DND-41 (cell line): ENCODE measurements at regions not wholly inside any gene's neighbourhood (a gene's known extent, or its start where the extent isn't known, plus 50 kb on each side); places are given as distances from the start of the nearest gene placed in this dataset.

Experiments
- ATAC-seq: fragments of 200-7000 bp; cut with Tn5 transposase; 3 replicates; pipeline ENCODE4 v1.9.1; 2021; ENCODE audit warnings: low read depth; ENCODE audit not compliant: insufficient read depth
- DNase-seq: peaks from one replicate; pipeline ENCODE4 v3.0.0-alpha.2; 2020
- H2AFZ ChIP-seq: 2 replicates; pipeline ENCODE4 v1.6.0; 2012; ENCODE audit warnings: low read depth, low read length
- H3K27ac ChIP-seq: 2 replicates; pipeline ENCODE4 v1.5.1; 2012; ENCODE audit warnings: low read length, inconsistent platforms
- H3K27me3 ChIP-seq: fragments of 200-600 bp; sonication (generic); 2 replicates; pipeline ENCODE4 v1.6.0; 2012; ENCODE audit warnings: low read length, mild to moderate bottlenecking, inconsistent platforms; ENCODE audit not compliant: insufficient read depth, poor library complexity
- H3K36me3 ChIP-seq: 2 replicates; pipeline ENCODE4 v1.5.1; 2012; ENCODE audit warnings: low read length, inconsistent platforms; ENCODE audit not compliant: insufficient read depth
- H3K4me1 ChIP-seq: 2 replicates; pipeline ENCODE4 v1.5.1; 2012; ENCODE audit warnings: mild to moderate bottlenecking, low read length; ENCODE audit not compliant: insufficient read depth
- H3K4me2 ChIP-seq: 2 replicates; pipeline ENCODE4 v1.6.0; 2012; ENCODE audit warnings: mild to moderate bottlenecking, moderate library complexity, low read length, inconsistent platforms; ENCODE audit not compliant: insufficient read depth
- H3K4me3 ChIP-seq, 2 experiments: fragments of 200-600 bp in 1 of 2; shearing (Covaris generic) in 1 of 2; 2 replicates each; pipeline ENCODE4 v1.5.1; 2012 to 2016; ENCODE audit warnings: inconsistent platforms in 2 of 2, low read length in 2 of 2, mild to moderate bottlenecking in 2 of 2, low read depth in 1 of 2, moderate library complexity in 1 of 2
- H3K79me2 ChIP-seq: 2 replicates; pipeline ENCODE4 v1.6.0; 2012; ENCODE audit warnings: low read length, inconsistent platforms; ENCODE audit not compliant: insufficient read depth
- H3K9ac ChIP-seq: 2 replicates; pipeline ENCODE4 v1.6.0; 2012; ENCODE audit warnings: low read depth, mild to moderate bottlenecking, inconsistent platforms, low read length, moderate library complexity
- H3K9me3 ChIP-seq: 2 replicates; pipeline ENCODE4 v1.5.1; 2012; ENCODE audit warnings: low read length, moderate library complexity, mild to moderate bottlenecking, inconsistent platforms; ENCODE audit not compliant: insufficient read depth, severe bottlenecking
- H4K20me1 ChIP-seq: 2 replicates; pipeline ENCODE4 v1.6.0; 2012; ENCODE audit warnings: low read length; ENCODE audit not compliant: insufficient read depth
- EZH2 ChIP-seq: IDR thresholded peaks from 3 replicates; pipeline ENCODE4 v1.6.1; 2012; ENCODE audit warnings: borderline replicate concordance, low read depth, mild to moderate bottlenecking, moderate library complexity, low read length, inconsistent platforms; ENCODE audit not compliant: severe bottlenecking
- TF ChIP-seq, protein P1 (sequence below): IDR thresholded peaks from 2 replicates; pipeline ENCODE4 v1.5.1; 2012; ENCODE audit warnings: borderline replicate concordance, low read length, moderate library complexity, mild to moderate bottlenecking; ENCODE audit not compliant: poor library complexity, severe bottlenecking; ENCODE audit errors: extremely low read depth

- no peak overlapping the region for H2AFZ ChIP-seq
- DNase-seq = no peak
- no peaks in the 10 kb centered on the region for H3K4me1 ChIP-seq
- H3K9me3 ChIP-seq = no peaks in the 10 kb centered on the region
- no peak overlapping the region for H3K27ac ChIP-seq
- H3K4me2 ChIP-seq = no peak overlapping the region
- TF ChIP-seq, protein P1, sequence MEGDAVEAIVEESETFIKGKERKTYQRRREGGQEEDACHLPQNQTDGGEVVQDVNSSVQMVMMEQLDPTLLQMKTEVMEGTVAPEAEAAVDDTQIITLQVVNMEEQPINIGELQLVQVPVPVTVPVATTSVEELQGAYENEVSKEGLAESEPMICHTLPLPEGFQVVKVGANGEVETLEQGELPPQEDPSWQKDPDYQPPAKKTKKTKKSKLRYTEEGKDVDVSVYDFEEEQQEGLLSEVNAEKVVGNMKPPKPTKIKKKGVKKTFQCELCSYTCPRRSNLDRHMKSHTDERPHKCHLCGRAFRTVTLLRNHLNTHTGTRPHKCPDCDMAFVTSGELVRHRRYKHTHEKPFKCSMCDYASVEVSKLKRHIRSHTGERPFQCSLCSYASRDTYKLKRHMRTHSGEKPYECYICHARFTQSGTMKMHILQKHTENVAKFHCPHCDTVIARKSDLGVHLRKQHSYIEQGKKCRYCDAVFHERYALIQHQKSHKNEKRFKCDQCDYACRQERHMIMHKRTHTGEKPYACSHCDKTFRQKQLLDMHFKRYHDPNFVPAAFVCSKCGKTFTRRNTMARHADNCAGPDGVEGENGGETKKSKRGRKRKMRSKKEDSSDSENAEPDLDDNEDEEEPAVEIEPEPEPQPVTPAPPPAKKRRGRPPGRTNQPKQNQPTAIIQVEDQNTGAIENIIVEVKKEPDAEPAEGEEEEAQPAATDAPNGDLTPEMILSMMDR = no peak
- no peak for TF ChIP-seq EZH2
- no peaks in the 10 kb centered on the region for H4K20me1 ChIP-seq
- no peak for ATAC-seq
- H3K9ac ChIP-seq = no peak overlapping the region
- H3K4me3 ChIP-seq = no peak overlapping the region
- no peaks in the 10 kb centered on the region for H3K27me3 ChIP-seq
- no peaks in the 10 kb centered on the region for H3K36me3 ChIP-seq
- no peaks in the 10 kb centered on the region for H3K79me2 ChIP-seq
Measured at GRCh38 chr11:45730014-45730413, 64.6 kb upstream of the CHST1 start.

- H3K9me3 ChIP-seq = no peaks in the 10 kb centered on the region
- no peaks in the 10 kb centered on the region for H3K27me3 ChIP-seq
- H3K4me2 ChIP-seq = no peak overlapping the region
Measured at GRCh38 chr11:45726493-45727054, 61.2 kb upstream of the CHST1 start.

DNA sequence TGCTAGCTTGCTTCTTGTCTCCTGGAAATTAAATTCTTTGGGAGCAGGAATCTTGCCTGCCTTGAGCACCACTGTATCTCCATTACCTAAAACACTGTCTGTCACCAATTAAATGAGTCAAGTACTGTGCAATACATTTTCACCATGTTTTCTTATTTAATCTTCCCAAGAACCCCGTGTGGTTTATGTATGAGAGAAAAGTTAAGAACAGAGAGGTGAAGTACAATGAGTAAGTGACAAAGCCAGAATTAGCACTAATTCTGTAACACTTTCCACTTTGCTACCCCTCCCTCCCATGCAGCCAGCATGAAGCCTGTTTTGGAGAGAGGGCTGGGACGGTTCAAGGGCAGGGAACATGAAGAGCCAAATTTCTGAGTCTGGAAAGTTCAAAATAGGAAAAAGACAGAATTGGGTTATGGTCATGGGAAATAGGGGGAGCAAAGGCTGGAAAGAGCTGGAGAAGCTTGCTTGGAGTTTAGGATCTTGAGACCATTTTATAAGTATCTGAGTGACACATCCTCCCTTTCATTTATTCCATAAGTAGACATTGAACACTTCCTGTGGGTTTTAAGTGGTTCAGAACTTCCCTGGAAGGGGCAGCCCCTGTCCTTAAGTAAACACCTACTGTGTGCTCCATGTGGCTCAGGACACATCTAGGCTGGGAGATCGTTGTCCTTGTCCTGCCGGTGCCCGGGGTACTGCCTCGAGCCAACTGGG is 60.5 kb upstream of the CHST1 start:
- no peak overlapping the region for H3K9ac ChIP-seq
- no peaks in the 10 kb centered on the region for H3K36me3 ChIP-seq
- H4K20me1 ChIP-seq = no peaks in the 10 kb centered on the region
- ATAC-seq (no peak), DNase-seq (no peak)
- H3K27me3 ChIP-seq = no peaks in the 10 kb centered on the region
- H3K9me3 ChIP-seq = no peaks in the 10 kb centered on the region
- H3K4me1 ChIP-seq = no peaks in the 10 kb centered on the region
- no peaks in the 10 kb centered on the region for H3K79me2 ChIP-seq
- no peak overlapping the region for H2AFZ ChIP-seq
- no peak overlapping the region for H3K4me2 ChIP-seq
- no peak overlapping the region for H3K27ac ChIP-seq
- TF ChIP-seq EZH2 = no peak
- TF ChIP-seq, protein P1 = no peak
- no peak overlapping the region for H3K4me3 ChIP-seq

More at GRCh38 chr11:45726493-45727054, 61.2 kb upstream of the CHST1 start:
- Histone ChIP-seq H4K20me1 (no peaks in the 10 kb centered on the region), H3K79me2 (no peaks in the 10 kb centered on the region), H3K27ac (no peak overlapping the region), H2AFZ (no peak overlapping the region), H3K4me3 (no peak overlapping the region), H3K36me3 (no peaks in the 10 kb centered on the region), H3K4me1 (no peaks in the 10 kb centered on the region), H3K9ac (no peak overlapping the region)
- ATAC-seq (no peak), DNase-seq (no peak)
- TF ChIP-seq EZH2 = no peak
- TF ChIP-seq, protein P1 = no peak
